ENCODE measurements at regions not wholly inside any gene's neighbourhood (a gene's known extent, or its start where the extent isn't known, plus 50 kb on each side); places are given as distances from the start of the nearest gene placed in this dataset.
"Not testable (repeated sequence)": the region's sequence is repeated elsewhere in the genome, so short reads cannot be mapped to it uniquely, and the experiment has no call there.

DNA sequence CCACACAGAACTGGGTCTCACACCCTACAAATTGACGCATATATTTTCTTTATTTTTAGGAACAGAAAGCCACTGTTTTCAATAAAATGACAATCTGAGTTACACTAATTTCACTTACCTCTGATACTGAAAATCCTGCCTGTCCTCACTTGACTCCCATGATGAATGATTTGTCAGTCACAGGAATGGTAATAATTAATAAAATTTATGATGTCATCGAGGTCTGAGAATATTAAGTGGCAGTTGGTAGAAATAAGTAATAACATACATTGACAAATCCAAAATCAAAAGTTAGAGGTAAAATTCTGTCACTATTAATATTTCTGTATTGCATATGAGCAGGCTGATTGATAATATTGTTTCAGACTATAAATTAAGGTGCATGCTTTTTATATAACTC lies 418.7 kb upstream of the RGS18 start:
- Histone ChIP-seq H3K9me3 (ENCODE audit: control extremely low read depth in 1 of 5, control insufficient read depth in 4 of 5, insufficient read depth in 2 of 5, low read depth in 1 of 5, low read length in 4 of 5) (peaks cover 0 to 3% (median 0%) of the 10 kb centered on the region in 5 experiments), H3K4me1 (ENCODE audit: control extremely low read depth in 1 of 4, control insufficient read depth in 4 of 4, insufficient read depth in 4 of 4, low read length in 3 of 4) (no peaks in the 10 kb centered on the region), H3K4me3 (ENCODE audit: control insufficient read depth in 1 of 7, extremely low read depth in 1 of 7, insufficient read depth in 4 of 7, low read depth in 2 of 7, low read length in 6 of 7) (no peak overlapping the region), H3K27me3 (replicated peaks in 2 of 5; ENCODE audit: control insufficient read depth in 4 of 5, insufficient read depth in 5 of 5, low read length in 4 of 5) (no peaks in the 10 kb centered on the region), H3K27ac (ENCODE audit: insufficient read depth in 1 of 2, low read depth in 1 of 2, low read length in 2 of 2, poor library complexity in 1 of 2, severe bottlenecking in 2 of 2) (no peak overlapping the region), H3K36me3 (ENCODE audit: control insufficient read depth in 4 of 4, insufficient read depth in 4 of 4, low read length in 3 of 4) (no peaks in the 10 kb centered on the region)
- no peak for DNase-seq
- WGBS (ENCODE audit: insufficient coverage) = 92% methylated on average over 1 of the region's 2 CpGs
- ChIA-PET POLR2A (no interaction called here), CTCF (no interaction called here)

DNA sequence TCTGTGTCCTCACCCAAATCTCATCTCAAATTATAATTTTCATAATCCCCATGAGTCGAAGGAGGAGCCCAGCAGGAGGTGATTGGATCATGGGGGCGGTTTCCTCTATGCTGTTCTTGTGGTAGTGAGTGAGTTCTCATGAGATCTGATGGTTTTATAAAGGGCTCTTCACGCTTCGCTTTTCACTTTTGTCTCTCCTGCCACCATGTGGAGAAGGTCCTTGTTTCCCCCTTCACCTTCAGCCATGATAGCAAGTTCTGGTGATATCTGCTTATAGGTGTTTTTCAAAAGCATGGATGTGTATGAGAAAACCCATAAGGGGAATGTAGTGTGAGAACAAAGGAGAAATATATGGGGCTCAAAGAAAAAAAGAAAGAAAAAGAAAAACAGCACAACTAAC lies 405.9 kb upstream of the RGS18 start:
- no CpG with 5 or more reads among the region's 4 CpGs for WGBS (ENCODE audit: insufficient coverage)
- no peak for DNase-seq
- Histone ChIP-seq H3K27me3 (replicated peaks in 2 of 5; ENCODE audit: control insufficient read depth in 4 of 5, insufficient read depth in 5 of 5, low read length in 4 of 5) (no peaks in the 10 kb centered on the region), H3K4me1 (ENCODE audit: control extremely low read depth in 1 of 4, control insufficient read depth in 4 of 4, insufficient read depth in 4 of 4, low read length in 3 of 4) (no peaks in the 10 kb centered on the region), H3K27ac (ENCODE audit: insufficient read depth in 1 of 2, low read depth in 1 of 2, low read length in 2 of 2, poor library complexity in 1 of 2, severe bottlenecking in 2 of 2) (no peak overlapping the region), H3K36me3 (ENCODE audit: control insufficient read depth in 4 of 4, insufficient read depth in 4 of 4, low read length in 3 of 4) (no peaks in the 10 kb centered on the region), H3K9me3 (ENCODE audit: control extremely low read depth in 1 of 5, control insufficient read depth in 4 of 5, insufficient read depth in 2 of 5, low read depth in 1 of 5, low read length in 4 of 5) (peaks cover 0 to 1% (median 0%) of the 10 kb centered on the region in 5 experiments), H3K4me3 (ENCODE audit: control insufficient read depth in 1 of 7, extremely low read depth in 1 of 7, insufficient read depth in 4 of 7, low read depth in 2 of 7, low read length in 6 of 7) (no peak overlapping the region)
- CTCF ChIA-PET = no interaction called here
- POLR2A ChIA-PET = no interaction called here

DNA sequence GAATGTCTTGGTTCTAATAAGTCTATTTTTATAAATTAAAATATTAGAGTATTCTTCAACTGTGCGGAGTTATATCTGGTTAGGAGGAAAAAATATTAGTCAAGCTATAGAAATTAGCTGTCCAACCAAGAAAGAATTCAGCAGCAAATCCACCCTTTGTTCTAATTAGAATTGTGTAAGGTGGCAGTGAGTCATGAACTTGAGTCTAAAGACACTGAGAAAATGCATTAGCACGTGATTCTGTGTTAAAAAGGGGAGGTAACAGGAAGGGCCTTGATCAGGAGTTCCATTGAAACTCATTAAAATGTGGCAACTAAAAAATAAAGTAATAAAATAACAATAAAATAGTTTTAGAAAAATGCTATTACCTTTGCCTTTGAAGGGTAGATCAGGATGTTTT lies 398.2 kb upstream of the RGS18 start:
- Histone ChIP-seq H3K27ac (ENCODE audit: insufficient read depth in 1 of 2, low read depth in 1 of 2, low read length in 2 of 2, poor library complexity in 1 of 2, severe bottlenecking in 2 of 2) (no peak overlapping the region), H3K36me3 (ENCODE audit: control insufficient read depth in 4 of 4, insufficient read depth in 4 of 4, low read length in 3 of 4) (no peaks in the 10 kb centered on the region), H3K27me3 (replicated peaks in 2 of 5; ENCODE audit: control insufficient read depth in 4 of 5, insufficient read depth in 5 of 5, low read length in 4 of 5) (no peaks in the 10 kb centered on the region), H3K4me3 (ENCODE audit: control insufficient read depth in 1 of 7, extremely low read depth in 1 of 7, insufficient read depth in 4 of 7, low read depth in 2 of 7, low read length in 6 of 7) (no peak overlapping the region), H3K4me1 (ENCODE audit: control extremely low read depth in 1 of 4, control insufficient read depth in 4 of 4, insufficient read depth in 4 of 4, low read length in 3 of 4) (no peaks in the 10 kb centered on the region), H3K9me3 (ENCODE audit: control extremely low read depth in 1 of 5, control insufficient read depth in 4 of 5, insufficient read depth in 2 of 5, low read depth in 1 of 5, low read length in 4 of 5) (peaks cover 0 to 3% (median 0%) of the 10 kb centered on the region in 5 experiments)
- ChIA-PET POLR2A (interaction anchor here (0.6 kb wide), 1 partner anchor 11 kb away, joined by 4 read pairs; no protein-coding TSS in a partner anchor), CTCF (interaction anchor here (1.7 kb wide), 1 partner anchor 56 kb away, joined by 3 read pairs; no protein-coding TSS in a partner anchor)
- no peak for DNase-seq
- no CpG with 5 or more reads among the region's 2 CpGs for WGBS (ENCODE audit: insufficient coverage)

DNA sequence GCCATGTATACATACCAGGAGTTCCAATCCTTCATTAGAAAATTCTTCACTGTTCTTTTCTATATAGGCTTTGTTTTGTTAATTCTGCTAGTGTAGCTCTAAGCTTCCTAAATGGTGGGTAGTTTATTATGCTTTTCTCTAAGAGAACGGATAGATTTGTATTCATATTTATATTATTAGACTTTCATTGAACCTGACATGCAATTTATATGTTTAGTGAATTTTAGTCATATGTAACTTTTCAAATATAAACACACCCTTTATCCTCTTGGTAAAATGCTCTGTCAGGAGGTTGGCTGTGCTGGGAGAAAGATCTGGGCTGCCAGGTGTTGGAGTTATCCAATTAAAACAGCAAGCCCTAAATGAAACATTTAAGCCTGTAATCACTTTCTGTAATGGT lies 369.7 kb upstream of the RGS18 start:
- no peaks in the 10 kb centered on the region for H3K36me3 ChIP-seq (ENCODE audit: control insufficient read depth in 4 of 4, insufficient read depth in 4 of 4, low read length in 3 of 4)
- POLR2A ChIA-PET = no interaction called here
- H3K4me3 ChIP-seq (ENCODE audit: control insufficient read depth in 1 of 7, extremely low read depth in 1 of 7, insufficient read depth in 4 of 7, low read depth in 2 of 7, low read length in 6 of 7) = no peak overlapping the region
- no CpG with 5 or more reads among the region's 1 CpG for WGBS (ENCODE audit: insufficient coverage)
- H3K27me3 ChIP-seq (replicated peaks in 2 of 5; ENCODE audit: control insufficient read depth in 4 of 5, insufficient read depth in 5 of 5, low read length in 4 of 5) = no peaks in the 10 kb centered on the region
- H3K4me1 ChIP-seq (ENCODE audit: control extremely low read depth in 1 of 4, control insufficient read depth in 4 of 4, insufficient read depth in 4 of 4, low read length in 3 of 4) = no peaks in the 10 kb centered on the region
- CTCF ChIA-PET = no interaction called here
- peaks cover 0 to 4% (median 0%) of the 10 kb centered on the region in 5 experiments for H3K9me3 ChIP-seq (ENCODE audit: control extremely low read depth in 1 of 5, control insufficient read depth in 4 of 5, insufficient read depth in 2 of 5, low read depth in 1 of 5, low read length in 4 of 5)
- H3K27ac ChIP-seq (ENCODE audit: insufficient read depth in 1 of 2, low read depth in 1 of 2, low read length in 2 of 2, poor library complexity in 1 of 2, severe bottlenecking in 2 of 2) = no peak overlapping the region
- DNase-seq = no peak

DNA sequence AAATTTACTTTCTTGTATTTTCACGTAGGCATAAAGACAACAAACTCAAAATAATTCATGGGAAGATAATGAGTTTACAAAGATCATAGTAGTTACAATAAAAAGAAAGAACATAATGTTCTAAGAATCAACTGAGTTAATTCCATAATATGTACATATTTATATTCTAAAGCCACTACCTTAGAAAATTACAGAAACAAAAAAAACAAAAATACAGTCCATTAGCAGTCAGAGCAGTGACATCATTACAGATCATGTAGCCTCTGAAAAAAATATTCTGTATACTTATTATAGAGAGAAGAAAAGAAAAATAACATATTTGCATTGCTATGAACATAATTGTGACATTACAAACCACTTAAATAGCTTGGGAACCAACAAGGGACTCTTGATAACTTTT lies 360.1 kb upstream of the RGS18 start:
- no peaks in the 10 kb centered on the region for H3K4me1 ChIP-seq (ENCODE audit: control extremely low read depth in 1 of 4, control insufficient read depth in 4 of 4, insufficient read depth in 4 of 4, low read length in 3 of 4)
- no peak overlapping the region for H3K27ac ChIP-seq (ENCODE audit: insufficient read depth in 1 of 2, low read depth in 1 of 2, low read length in 2 of 2, poor library complexity in 1 of 2, severe bottlenecking in 2 of 2)
- no peak overlapping the region for H3K4me3 ChIP-seq (ENCODE audit: control insufficient read depth in 1 of 7, extremely low read depth in 1 of 7, insufficient read depth in 4 of 7, low read depth in 2 of 7, low read length in 6 of 7)
- H3K9me3 ChIP-seq (ENCODE audit: control extremely low read depth in 1 of 5, control insufficient read depth in 4 of 5, insufficient read depth in 2 of 5, low read depth in 1 of 5, low read length in 4 of 5) = no peaks in the 10 kb centered on the region
- POLR2A ChIA-PET = interaction anchor here (0.6 kb wide), 1 partner anchor 397 kb away, joined by 3 read pairs; no protein-coding TSS in a partner anchor
- no peak for DNase-seq
- WGBS (ENCODE audit: insufficient coverage) = no CpG with 5 or more reads among the region's 1 CpG
- H3K27me3 ChIP-seq (replicated peaks in 2 of 5; ENCODE audit: control insufficient read depth in 4 of 5, insufficient read depth in 5 of 5, low read length in 4 of 5) = no peaks in the 10 kb centered on the region
- H3K36me3 ChIP-seq (ENCODE audit: control insufficient read depth in 4 of 4, insufficient read depth in 4 of 4, low read length in 3 of 4) = no peaks in the 10 kb centered on the region
- CTCF ChIA-PET = no interaction called here

DNA sequence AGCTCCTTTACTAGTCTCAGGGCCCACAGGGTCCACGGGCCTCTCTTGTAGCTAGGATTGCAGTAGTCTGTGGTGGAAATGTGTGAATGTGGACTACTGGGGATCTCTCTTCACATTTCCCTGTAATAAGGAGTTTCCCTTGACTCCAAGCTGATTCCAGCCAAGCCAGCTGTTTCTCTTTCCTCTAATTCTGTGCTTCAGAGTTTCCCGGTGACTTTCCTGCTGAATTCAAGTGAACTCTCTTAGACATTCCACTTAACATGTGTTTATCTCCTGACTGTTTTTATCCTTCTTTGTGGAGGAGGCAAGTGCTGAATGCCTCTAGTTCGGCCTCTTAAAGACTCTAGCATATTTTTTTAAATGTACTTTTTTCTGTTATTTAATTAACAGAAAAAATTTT lies 354.0 kb upstream of the RGS18 start:
- H3K4me3 ChIP-seq (ENCODE audit: control insufficient read depth in 1 of 7, extremely low read depth in 1 of 7, insufficient read depth in 4 of 7, low read depth in 2 of 7, low read length in 6 of 7) = no peak overlapping the region
- no peak overlapping the region for H3K27ac ChIP-seq (ENCODE audit: insufficient read depth in 1 of 2, low read depth in 1 of 2, low read length in 2 of 2, poor library complexity in 1 of 2, severe bottlenecking in 2 of 2)
- no peaks in the 10 kb centered on the region for H3K9me3 ChIP-seq (ENCODE audit: control extremely low read depth in 1 of 5, control insufficient read depth in 4 of 5, insufficient read depth in 2 of 5, low read depth in 1 of 5, low read length in 4 of 5)
- no peak for DNase-seq
- 100% methylated on average over 2 of the region's 3 CpGs for WGBS (ENCODE audit: insufficient coverage)
- CTCF ChIA-PET = no interaction called here
- H3K36me3 ChIP-seq (ENCODE audit: control insufficient read depth in 4 of 4, insufficient read depth in 4 of 4, low read length in 3 of 4) = no peaks in the 10 kb centered on the region
- no peaks in the 10 kb centered on the region for H3K4me1 ChIP-seq (ENCODE audit: control extremely low read depth in 1 of 4, control insufficient read depth in 4 of 4, insufficient read depth in 4 of 4, low read length in 3 of 4)
- POLR2A ChIA-PET = no interaction called here
- H3K27me3 ChIP-seq (replicated peaks in 2 of 5; ENCODE audit: control insufficient read depth in 4 of 5, insufficient read depth in 5 of 5, low read length in 4 of 5) = no peaks in the 10 kb centered on the region

DNA sequence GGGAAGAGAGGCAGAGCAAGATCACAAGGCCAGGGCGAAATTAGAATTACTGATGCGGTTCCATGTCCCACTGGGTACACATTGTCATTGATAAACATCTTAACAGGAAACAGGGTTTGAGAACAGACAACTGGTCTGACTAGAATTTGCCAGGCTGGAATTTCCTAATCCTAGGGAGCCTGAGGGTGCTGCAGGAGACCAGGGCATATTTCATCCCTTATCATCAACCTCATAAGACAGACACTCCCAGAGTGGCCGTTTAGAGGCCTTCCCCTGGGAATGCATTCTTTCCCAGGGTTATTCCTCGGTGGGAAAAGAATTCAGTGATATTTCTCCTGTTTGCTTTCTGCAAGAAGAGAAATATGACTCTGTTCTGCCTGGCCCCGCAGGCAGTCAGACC lies 344.7 kb upstream of the RGS18 start:
- POLR2A ChIA-PET; H3K9me3 ChIP-seq (ENCODE audit: control extremely low read depth in 1 of 5, control insufficient read depth in 4 of 5, insufficient read depth in 2 of 5, low read depth in 1 of 5, low read length in 4 of 5); H3K27me3 ChIP-seq (replicated peaks in 2 of 5; ENCODE audit: control insufficient read depth in 4 of 5, insufficient read depth in 5 of 5, low read length in 4 of 5); H3K4me3 ChIP-seq (ENCODE audit: control insufficient read depth in 1 of 7, extremely low read depth in 1 of 7, insufficient read depth in 4 of 7, low read depth in 2 of 7, low read length in 6 of 7); H3K4me1 ChIP-seq (ENCODE audit: control extremely low read depth in 1 of 4, control insufficient read depth in 4 of 4, insufficient read depth in 4 of 4, low read length in 3 of 4); H3K36me3 ChIP-seq (ENCODE audit: control insufficient read depth in 4 of 4, insufficient read depth in 4 of 4, low read length in 3 of 4); DNase-seq; H3K27ac ChIP-seq (ENCODE audit: insufficient read depth in 1 of 2, low read depth in 1 of 2, low read length in 2 of 2, poor library complexity in 1 of 2, severe bottlenecking in 2 of 2); CTCF ChIA-PET: not testable (repeated sequence)
- WGBS (ENCODE audit: insufficient coverage) = 98% methylated on average over 5 of the region's 5 CpGs
